GM21717 (cell line): ENCODE measurements at regions not wholly inside any gene's neighbourhood (a gene's known extent, or its start where the extent isn't known, plus 50 kb on each side); places are given as distances from the start of the nearest gene placed in this dataset.

Experiments used
- ATAC-seq: cut with Tn5 transposase; IDR thresholded peaks from one replicate; pipeline ENCODE4 v1.9.1; 2021; ENCODE audit warnings: mild to moderate bottlenecking, moderate library complexity; ENCODE audit not compliant: unreplicated experiment

GRCh38 chr1:25082995-25083394, 149.3 kb downstream of the SYF2 start:
- no peak for ATAC-seq

- ATAC-seq: no peak
These were observed 149.9 kb downstream of the SYF2 start for GRCh38 chr1:25082216-25082899.

- ATAC-seq: no peak
These were observed 150.8 kb downstream of the SYF2 start for GRCh38 chr1:25081496-25081895.

DNA sequence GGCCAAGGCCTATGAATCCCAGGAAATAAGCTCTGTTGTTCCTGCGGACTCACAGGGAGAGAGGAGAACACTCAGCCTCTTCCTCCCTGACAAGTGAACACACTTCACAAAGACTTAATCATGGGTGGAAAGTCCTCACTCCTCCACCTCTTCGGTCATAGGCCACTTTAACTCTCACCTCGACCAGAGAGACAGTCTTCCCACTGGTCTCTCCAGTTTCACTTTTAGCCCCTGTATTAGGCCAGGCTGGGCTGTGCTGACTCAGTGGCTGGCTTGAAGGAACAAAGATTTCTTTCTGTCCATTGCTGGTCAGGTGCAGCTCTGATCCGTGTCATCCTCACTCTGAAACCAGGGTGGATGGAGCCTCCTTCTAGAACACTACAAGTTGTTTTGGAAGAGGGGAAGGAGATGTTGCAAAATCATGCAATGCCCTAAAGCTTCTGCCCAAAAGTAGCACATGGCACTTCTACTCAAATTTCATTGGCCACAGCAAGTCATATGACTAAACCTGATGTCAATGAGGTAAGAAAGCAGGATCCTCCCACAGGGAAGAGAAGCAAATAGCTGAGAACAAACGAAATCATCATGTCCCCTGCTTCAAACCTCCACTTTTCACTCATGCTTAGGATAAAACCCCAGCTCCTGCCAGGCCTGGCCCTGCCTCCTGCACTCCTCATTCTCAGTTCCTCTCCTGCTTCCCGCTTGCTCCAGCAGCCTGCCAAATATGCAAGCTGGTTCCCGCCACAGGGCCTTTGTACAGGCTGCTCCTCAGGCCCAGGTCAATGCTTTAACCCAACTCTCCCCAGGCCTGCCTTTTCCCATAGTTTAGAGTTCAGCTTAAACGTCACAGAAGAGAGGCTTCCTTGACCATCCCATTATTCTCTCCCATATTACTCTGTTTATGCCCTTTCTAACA, 150.5 kb upstream of the RUNX3 start:
- ATAC-seq: no peak

GRCh38 chr1:25079048-25079447, 149.0 kb upstream of the RUNX3 start:
- ATAC-seq: no peak

DNA sequence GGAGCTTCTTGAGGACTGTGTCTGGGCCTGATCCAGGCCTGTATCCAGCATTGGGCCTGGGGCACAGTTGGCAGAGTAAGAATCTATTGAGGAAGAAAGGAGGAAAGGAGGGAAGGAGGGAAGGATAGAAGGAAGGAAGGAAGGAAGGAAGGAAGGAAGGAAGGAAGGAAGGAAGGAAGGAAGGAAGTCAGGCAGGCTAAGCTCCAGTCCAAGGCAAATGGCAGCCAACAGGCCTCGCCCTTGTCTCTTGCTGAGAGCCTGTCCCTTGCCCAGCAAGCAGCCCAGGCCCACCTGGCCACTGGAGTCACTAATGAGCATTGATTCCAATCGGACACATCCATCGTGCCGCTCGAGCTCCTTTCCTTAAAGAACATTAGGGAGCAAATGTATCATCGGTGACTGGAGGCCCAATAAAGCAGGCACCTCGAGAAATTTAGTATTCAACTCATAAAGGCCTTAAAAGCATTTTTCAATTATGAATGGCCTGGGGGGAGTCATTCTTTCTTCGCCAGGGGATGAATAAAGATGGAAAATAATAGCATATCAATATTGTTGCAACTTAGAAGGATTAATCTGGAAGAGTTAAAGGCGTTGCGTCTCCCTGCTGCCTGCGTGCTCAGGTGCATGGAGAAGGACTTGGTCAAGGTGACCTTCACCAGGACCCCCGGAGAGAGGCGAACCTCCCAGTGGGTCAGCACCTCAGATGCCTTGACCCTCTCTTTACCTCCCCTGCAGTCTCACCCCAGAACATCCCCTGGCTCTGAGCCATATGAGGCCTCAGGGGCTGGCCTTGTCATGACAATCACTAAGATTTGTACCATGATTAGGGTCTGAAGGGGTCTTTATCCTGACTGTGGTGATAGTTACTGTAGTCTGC, 144.5 kb upstream of the RUNX3 start:
- no peak for ATAC-seq

GRCh38 chr1:25073640-25074270, 143.7 kb upstream of the RUNX3 start:
- no peak for ATAC-seq

DNA sequence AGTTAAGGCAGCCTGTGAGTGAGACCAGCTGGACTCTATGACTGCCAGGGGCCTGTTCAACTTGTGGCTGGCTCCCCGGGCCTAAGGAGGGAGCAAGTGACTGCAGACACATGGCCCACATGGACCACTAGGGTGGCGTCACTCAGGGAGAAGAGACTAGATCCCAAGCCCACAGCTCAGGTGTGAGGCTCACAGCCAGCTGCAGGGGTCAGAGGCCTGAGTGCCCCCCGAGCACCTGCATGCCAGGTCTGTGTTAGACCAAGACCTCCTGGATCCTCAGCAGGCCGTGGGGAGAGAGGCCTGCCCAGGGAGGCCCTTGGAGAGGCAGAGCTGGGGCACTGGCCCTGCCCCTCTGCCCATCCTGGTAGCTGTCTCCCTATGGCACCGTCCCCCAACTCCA, 142.4 kb upstream of the RUNX3 start:
- ATAC-seq: no peak

DNA sequence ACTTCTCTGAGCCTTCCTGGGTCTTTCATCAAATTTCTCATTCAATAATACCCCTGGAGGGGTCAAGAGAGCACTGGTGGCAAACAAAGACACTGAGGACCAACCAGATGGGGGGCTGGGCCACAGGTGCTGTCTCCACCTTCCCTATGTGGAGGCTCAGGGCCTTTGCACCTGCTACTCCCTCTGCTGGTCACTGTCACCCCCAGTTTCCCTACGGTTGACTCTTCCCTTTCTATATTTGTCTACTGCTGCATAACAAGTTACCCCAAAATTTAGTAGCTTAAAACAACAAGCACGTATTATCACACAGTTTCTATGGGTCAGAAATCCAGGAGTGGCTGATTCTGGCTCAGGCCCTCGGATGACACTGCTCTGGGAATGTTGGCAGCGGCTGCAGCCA, 138.8 kb upstream of the RUNX3 start:
- ATAC-seq: no peak

DNA sequence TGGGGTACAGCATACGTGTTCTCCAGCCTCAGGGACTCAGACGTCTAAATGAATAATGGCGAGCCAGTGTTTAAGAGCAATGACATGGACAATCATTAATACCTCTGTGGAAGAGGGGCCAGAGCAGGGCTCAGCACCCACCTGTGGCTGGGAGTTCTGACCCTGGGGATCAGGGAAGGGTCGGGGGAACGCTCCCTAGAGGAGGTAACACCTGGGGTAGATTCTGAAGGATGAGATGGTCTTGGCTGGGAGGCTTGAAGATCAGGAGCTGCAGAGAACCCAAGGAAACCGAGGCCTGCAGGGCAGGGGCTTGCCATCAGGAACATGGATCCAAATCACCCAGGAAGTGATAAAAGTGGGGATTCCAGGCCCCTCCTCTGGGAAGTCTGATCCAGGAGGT, 138.2 kb upstream of the RUNX3 start:
- no peak for ATAC-seq

DNA sequence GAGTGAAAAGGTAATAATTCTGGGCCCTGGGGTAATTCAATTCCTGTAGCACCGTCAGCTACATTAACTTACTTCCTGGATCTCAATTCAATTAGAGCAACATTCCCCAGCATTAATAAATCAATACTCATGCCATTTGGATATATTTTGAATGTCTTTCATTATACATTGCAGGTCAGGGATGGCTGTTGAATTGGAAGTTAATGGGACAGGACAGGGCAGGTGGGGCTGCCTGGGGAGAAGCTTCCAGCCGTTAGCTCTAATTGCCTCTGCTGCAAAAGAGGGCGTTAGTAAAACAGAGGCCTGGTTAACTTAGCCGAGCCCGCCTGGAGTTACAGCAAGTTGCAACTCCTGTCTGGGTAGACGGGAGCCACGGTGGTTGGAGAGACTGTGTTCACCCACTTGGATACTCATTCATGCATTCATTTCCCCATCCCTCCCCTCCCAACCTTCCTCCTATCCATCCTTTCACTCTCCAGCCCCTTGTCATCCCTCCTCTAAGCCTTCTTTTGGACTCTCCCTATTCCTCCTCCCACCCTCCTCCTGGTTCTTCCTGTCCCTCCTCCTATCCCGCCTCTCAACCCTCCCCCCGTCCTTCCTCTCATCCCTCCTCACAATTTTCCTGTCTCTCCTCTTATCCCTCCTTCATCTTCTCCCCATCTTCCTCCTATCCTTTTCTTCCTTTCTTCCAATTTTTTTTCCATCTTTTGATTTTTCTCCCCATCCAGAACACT, 137.6 kb upstream of the RUNX3 start:
- no peak for ATAC-seq

DNA sequence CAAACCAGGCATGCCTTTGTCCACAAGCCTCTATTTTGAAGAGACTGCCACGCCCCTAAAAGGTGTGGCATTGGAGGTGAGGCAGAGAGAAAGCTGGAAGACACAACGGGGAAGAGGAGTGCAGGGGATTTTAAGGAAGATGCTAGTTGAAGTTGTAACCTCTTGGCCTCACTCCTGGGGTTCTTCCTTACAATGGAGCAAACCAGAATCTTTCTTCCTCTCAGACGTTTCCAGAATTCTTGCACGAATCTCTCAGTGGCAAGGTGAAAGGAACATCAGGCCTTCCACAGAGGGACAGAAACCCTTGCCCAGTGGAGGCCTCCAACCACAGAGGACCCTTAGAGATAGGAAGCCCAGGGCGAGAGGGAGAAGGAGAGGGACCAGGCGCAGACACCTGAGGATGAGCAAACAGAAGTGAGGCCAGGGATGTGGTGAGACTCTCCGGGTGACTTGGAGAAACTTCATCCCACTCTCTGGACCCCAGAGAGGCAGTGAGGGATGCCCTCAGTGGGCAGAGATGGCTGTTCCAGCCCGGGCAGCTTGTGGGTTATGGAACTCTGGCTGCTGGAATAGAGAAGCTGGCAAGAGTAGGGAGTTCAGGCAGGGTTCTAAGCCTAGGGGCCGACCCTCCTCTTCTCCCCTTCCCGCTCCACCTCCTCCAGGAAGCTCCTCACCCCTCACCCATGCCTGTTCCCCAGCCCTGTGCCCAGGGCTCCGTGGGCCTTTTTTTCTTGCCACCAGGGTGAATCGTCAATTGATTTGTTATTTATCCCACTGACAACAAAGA, 136.8 kb upstream of the RUNX3 start:
- ATAC-seq: no peak

DNA sequence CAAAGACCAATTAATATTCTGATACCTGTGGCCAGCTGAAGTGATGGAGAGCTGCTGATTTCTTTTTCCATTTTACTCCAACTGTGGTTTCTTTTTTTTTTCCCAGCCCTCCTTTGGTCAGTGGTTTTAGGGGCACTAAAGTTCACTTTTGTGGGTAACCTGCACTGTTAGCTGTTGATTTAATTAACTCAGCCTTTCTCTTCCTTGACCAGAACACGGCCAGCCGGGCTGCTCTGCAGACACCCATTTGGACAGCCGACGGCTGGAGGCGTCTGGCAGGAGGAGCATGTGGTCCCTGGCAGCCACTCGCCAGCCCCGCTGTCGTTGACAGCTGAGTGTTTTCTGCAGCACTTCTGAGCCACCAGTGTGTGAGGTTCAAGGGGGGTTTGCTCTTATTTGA, 136.2 kb upstream of the RUNX3 start:
- ATAC-seq: no peak

- ATAC-seq: no peak
These were observed 135.7 kb upstream of the RUNX3 start for GRCh38 chr1:25065795-25066238.

DNA sequence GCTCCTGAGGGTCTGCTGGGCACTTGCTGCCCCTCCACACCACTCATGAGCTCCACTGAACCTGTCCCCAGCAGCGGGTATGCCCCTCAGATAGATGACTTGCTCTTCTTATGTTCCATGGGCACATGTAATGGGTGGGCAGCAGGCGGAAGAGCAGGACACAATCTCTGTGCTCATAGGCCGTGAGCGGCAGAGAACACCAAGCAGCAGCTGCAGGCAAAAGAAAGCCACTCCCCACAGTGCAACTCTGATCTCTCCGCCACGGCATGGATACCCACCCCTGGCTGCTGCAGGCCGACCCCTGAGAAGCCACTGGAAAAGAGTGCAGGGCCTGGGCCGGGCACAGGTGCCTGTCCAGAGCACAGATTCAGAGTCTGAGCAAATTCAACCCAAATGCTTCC, 135.2 kb upstream of the RUNX3 start:
- ATAC-seq: no peak

DNA sequence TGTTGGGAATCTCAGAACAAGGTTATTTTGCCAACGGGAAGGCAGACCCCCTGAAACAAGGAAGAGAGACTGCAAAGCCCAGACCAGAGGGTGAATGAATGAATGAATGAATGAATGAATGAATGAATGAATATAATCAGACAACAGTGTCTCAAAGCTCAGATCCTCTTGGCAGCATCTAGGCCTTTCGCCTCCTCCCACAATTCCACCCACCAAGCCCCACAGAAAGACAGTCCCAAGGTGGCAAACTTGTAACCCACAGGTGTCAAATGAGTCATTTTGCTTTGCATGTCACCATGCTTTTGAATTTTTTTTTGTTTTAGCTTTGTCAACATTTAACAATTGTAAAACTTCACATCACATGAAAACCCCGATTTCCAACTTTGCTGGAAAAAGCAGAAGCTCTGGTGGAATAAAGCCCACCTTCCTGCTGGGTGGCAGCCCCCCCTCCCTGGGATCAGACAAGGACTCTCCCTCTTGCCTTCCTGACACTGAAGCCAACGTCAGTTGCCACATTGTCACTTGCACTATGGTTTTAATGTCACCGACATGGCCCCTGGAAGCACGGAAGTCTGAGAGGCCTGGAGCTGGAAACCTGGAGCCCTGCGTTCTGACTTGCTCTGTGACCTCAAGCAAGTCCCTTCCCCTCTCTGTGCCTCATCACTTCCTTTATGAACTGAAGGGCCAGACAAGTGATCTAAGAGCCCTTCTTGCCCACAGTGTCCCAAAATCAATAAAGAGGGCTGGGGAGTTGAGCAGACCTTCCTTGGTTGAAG, 134.6 kb upstream of the RUNX3 start:
- ATAC-seq: no peak

- no peak for ATAC-seq
These were observed 133.7 kb upstream of the RUNX3 start for GRCh38 chr1:25063591-25064416.
